OCI-LY7 (cell line): ENCODE measurements at regions not wholly inside any gene's neighbourhood (a gene's known extent, or its start where the extent isn't known, plus 50 kb on each side); places are given as distances from the start of the nearest gene placed in this dataset.

Experiments
- BruUV-seq: library from RNA; stranded (reverse); fragments of 400-500 nt; replicated peaks from 2 replicates; lab custom pipeline; 2021; lab: Mats Ljungman, UMichigan
- CTCF ChIA-PET: fragments of 300-600 bp; sonication (Branson Sonifier 250); formaldehyde crosslinking; loops from one replicate; lab custom pipeline; 2022; ENCODE audit warnings: antibody characterized with exemption; ENCODE audit not compliant: unreplicated experiment; lab: Charles Lee
- POLR2A ChIA-PET: fragments of 300-600 bp; sonication (Branson Sonifier 250); formaldehyde crosslinking; loops from one replicate; lab custom pipeline; 2022; ENCODE audit warnings: antibody characterized with exemption; lab: Charles Lee
- DNase-seq: peaks from one replicate; pipeline ENCODE4 v3.0.0-alpha.2; 2015; ENCODE audit warnings: low spot score
- H2AFZ ChIP-seq: fragments of 200-600 bp; sonication (generic), shearing (Covaris generic); 2 replicates; pipeline ENCODE4 v1.6.1; 2014; ENCODE audit warnings: mild to moderate bottlenecking, antibody characterized with exemption, low read length, moderate library complexity
- H3K27ac ChIP-seq: fragments of 200-600 bp; sonication (generic); 2 replicates; pipeline ENCODE4 v1.5.1; 2014; ENCODE audit warnings: mixed run types, low read depth, mild to moderate bottlenecking, moderate library complexity, low read length, inconsistent platforms; ENCODE audit not compliant: poor library complexity, severe bottlenecking
- H3K36me3 ChIP-seq: fragments of 200-600 bp; sonication (generic); 2 replicates; pipeline ENCODE4 v1.6.1; 2014; ENCODE audit warnings: mild to moderate bottlenecking, antibody characterized with exemption, low read length, moderate library complexity, mixed read lengths; ENCODE audit not compliant: insufficient read depth
- H3K4me1 ChIP-seq: fragments of 200-600 bp; sonication (generic); 2 replicates; pipeline ENCODE4 v1.5.1; 2014; ENCODE audit warnings: mild to moderate bottlenecking, low read length; ENCODE audit not compliant: insufficient read depth, poor library complexity, severe bottlenecking
- H3K4me2 ChIP-seq: fragments of 200-600 bp; sonication (generic); 2 replicates; pipeline ENCODE4 v1.6.1; 2014; ENCODE audit warnings: mild to moderate bottlenecking, low read length
- H3K4me3 ChIP-seq: fragments of 200-600 bp; sonication (generic); 2 replicates; pipeline ENCODE4 v1.5.1; 2014; ENCODE audit warnings: mild to moderate bottlenecking, low read depth, low read length; ENCODE audit not compliant: poor library complexity, severe bottlenecking
- H3K79me2 ChIP-seq: fragments of 200-600 bp; sonication (generic); 2 replicates; pipeline ENCODE4 v1.6.1; 2016; ENCODE audit warnings: low read depth, mild to moderate bottlenecking, low read length, moderate library complexity, mixed read lengths; ENCODE audit not compliant: insufficient read depth
- H3K9me2 ChIP-seq: fragments of 200-600 bp; sonication (generic); 2 replicates; pipeline ENCODE4 v1.6.1; 2016; ENCODE audit warnings: mild to moderate bottlenecking, low read length, mixed read lengths; ENCODE audit not compliant: insufficient read depth
- H3K9me3 ChIP-seq: fragments of 200-600 bp; sonication (generic); 2 replicates; pipeline ENCODE4 v1.6.1; 2014; ENCODE audit warnings: mild to moderate bottlenecking, mixed run types, low read length, mixed read lengths
- H4K20me1 ChIP-seq: fragments of 200-600 bp; sonication (generic); 2 replicates; pipeline ENCODE4 v1.6.1; 2014; ENCODE audit warnings: mild to moderate bottlenecking, antibody characterized with exemption, low read length, moderate library complexity, mixed read lengths; ENCODE audit not compliant: insufficient read depth
- CTCF ChIP-seq: fragments of 200-600 bp; sonication (generic); conservative IDR thresholded peaks from 2 replicates; pipeline ENCODE4 v1.5.1; 2014; ENCODE audit warnings: mild to moderate bottlenecking, antibody characterized with exemption, low read length, moderate library complexity, mixed read lengths
- EZH2phosphoT487 ChIP-seq: fragments of 200-600 bp; sonication (generic); IDR thresholded peaks from 2 replicates; pipeline ENCODE4 v1.6.1; 2018; ENCODE audit warnings: low read depth, borderline replicate concordance, mild to moderate bottlenecking, mixed run types, antibody characterized with exemption, low read length, moderate library complexity, mixed read lengths
- intact Hi-C: fragments of 100-400 bp; cut with micrococcal nuclease; formaldehyde crosslinking; loops from one replicate; pipeline ENCODE4 v1.10.0; 2022; ENCODE audit not compliant: unreplicated experiment

- Histone ChIP-seq H2AFZ (no peak overlapping the region), H3K79me2 (no peaks in the 10 kb centered on the region), H3K4me2 (no peak overlapping the region), H3K27ac (no peak overlapping the region), H3K4me3 (no peak overlapping the region), H4K20me1 (no peaks in the 10 kb centered on the region), H3K36me3 (no peaks in the 10 kb centered on the region), H3K9me2 (no peaks in the 10 kb centered on the region), H3K9me3 (no peaks in the 10 kb centered on the region), H3K4me1 (no peaks in the 10 kb centered on the region)
- no TSS peak for BruUV-seq
- TF ChIP-seq CTCF = no peak
- no peak for TF ChIP-seq EZH2phosphoT487
- intact Hi-C loops = no loop called here
- no peak for DNase-seq
- CTCF ChIA-PET = no interaction called here
- POLR2A ChIA-PET = no interaction called here
These were observed 842.0 kb downstream of the RPS29 start for GRCh38 chr14:48744202-48744601.

- no peaks in the 10 kb centered on the region for H3K79me2 ChIP-seq
- no TSS peak for BruUV-seq
- H3K27ac ChIP-seq = no peak overlapping the region
- no peaks in the 10 kb centered on the region for H4K20me1 ChIP-seq
- no peaks in the 10 kb centered on the region for H3K9me2 ChIP-seq
- H3K36me3 ChIP-seq = no peaks in the 10 kb centered on the region
- no peak overlapping the region for H2AFZ ChIP-seq
- no peak for TF ChIP-seq EZH2phosphoT487
- no peak for TF ChIP-seq CTCF
- ChIA-PET POLR2A (no interaction called here), CTCF (no interaction called here)
- intact Hi-C loops = no loop called here
- 0 out of 2 replicates have a peak, but pooled peaks cover 9% of the 10 kb centered on the region for H3K9me3 ChIP-seq
- no peaks in the 10 kb centered on the region for H3K4me1 ChIP-seq
- no peak overlapping the region for H3K4me2 ChIP-seq
- DNase-seq = no peak
- H3K4me3 ChIP-seq = no peak overlapping the region
These were observed 847.8 kb downstream of the RPS29 start for GRCh38 chr14:48738186-48738925.

- Histone ChIP-seq H3K9me2 (no peaks in the 10 kb centered on the region), H3K36me3 (no peaks in the 10 kb centered on the region), H3K9me3 (0 out of 2 replicates have a peak, but pooled peaks cover 9% of the 10 kb centered on the region), H3K4me2 (no peak overlapping the region), H3K27ac (no peak overlapping the region), H4K20me1 (no peaks in the 10 kb centered on the region), H3K4me1 (no peaks in the 10 kb centered on the region), H2AFZ (no peak overlapping the region), H3K79me2 (no peaks in the 10 kb centered on the region), H3K4me3 (no peak overlapping the region)
- DNase-seq = no peak
- TF ChIP-seq EZH2phosphoT487 (no peak), CTCF (no peak)
- BruUV-seq = no TSS peak
- ChIA-PET POLR2A (no interaction called here), CTCF (no interaction called here)
- intact Hi-C loops = no loop called here
These were observed 850.6 kb downstream of the RPS29 start for GRCh38 chr14:48735607-48736006.
